Panc1 (cell line): ENCODE measurements at regions not wholly inside any gene's neighbourhood (a gene's known extent, or its start where the extent isn't known, plus 50 kb on each side); places are given as distances from the start of the nearest gene placed in this dataset.

Experiments used
- ATAC-seq: fragments of 200-7000 bp; cut with Tn5 transposase; 2 replicates; pipeline ENCODE4 v1.9.1; 2020; ENCODE audit warnings: mild to moderate bottlenecking, moderate library complexity
- BruUV-seq: library from RNA; stranded (reverse); fragments of 400-500 nt; replicated peaks from 2 replicates; lab custom pipeline; 2021; lab: Mats Ljungman, UMichigan
- CTCF ChIA-PET: fragments of 300-600 bp; sonication (Branson Sonifier 250); formaldehyde crosslinking; loops from one replicate; lab custom pipeline; 2022; ENCODE audit warnings: antibody characterized with exemption; lab: Charles Lee
- POLR2A ChIA-PET: fragments of 300-600 bp; sonication (Branson Sonifier 250); formaldehyde crosslinking; loops from one replicate; lab custom pipeline; 2022; ENCODE audit warnings: antibody characterized with exemption; lab: Charles Lee
- DNase-seq: peaks from one replicate; pipeline ENCODE4 v3.0.0-alpha.2; 2010; ENCODE audit warnings: low read depth, low spot score
- H3K27ac ChIP-seq: 2 replicates; pipeline ENCODE4 v1.5.1; 2011; ENCODE audit warnings: mild to moderate bottlenecking, low read length, inconsistent platforms
- H3K27me3 ChIP-seq: fragments of 200-500 bp; sonication (Bioruptor generic); 2 replicates; pipeline ENCODE4 v1.6.0; 2014; ENCODE audit warnings: low read length, inconsistent platforms; ENCODE audit not compliant: control insufficient read depth, insufficient read depth
- H3K36me3 ChIP-seq: fragments of 200-500 bp; sonication (Bioruptor generic); 2 replicates; pipeline ENCODE4 v1.5.1; 2014; ENCODE audit warnings: inconsistent platforms, mild to moderate bottlenecking, low read length, moderate library complexity; ENCODE audit not compliant: control insufficient read depth, insufficient read depth
- H3K4me1 ChIP-seq: 2 replicates; pipeline ENCODE4 v1.5.1; 2011; ENCODE audit warnings: inconsistent platforms, mild to moderate bottlenecking, low read length, moderate library complexity; ENCODE audit not compliant: control insufficient read depth, insufficient read depth
- H3K4me3 ChIP-seq, 2 experiments: 2 replicates each; pipeline ENCODE4 v1.5.1; 2011 to 2012; ENCODE audit warnings: low read depth in 2 of 2, low read length in 2 of 2, mild to moderate bottlenecking in 2 of 2, inconsistent platforms in 1 of 2, moderate library complexity in 1 of 2
- H3K9me3 ChIP-seq: fragments of 200-500 bp; sonication (Bioruptor generic); 2 replicates; pipeline ENCODE4 v1.5.1; 2014; ENCODE audit warnings: low read depth, mild to moderate bottlenecking, inconsistent platforms, low read length, moderate library complexity; ENCODE audit not compliant: control insufficient read depth, insufficient read depth
- POLR2AphosphoS5 ChIP-seq: IDR thresholded peaks from 2 replicates; pipeline ENCODE4 v1.6.1; 2012; ENCODE audit warnings: mild to moderate bottlenecking, low read depth, low read length, moderate library complexity
- REST ChIP-seq, 2 experiments: IDR thresholded peaks; 2 replicates each; pipeline ENCODE4 v1.6.1; 2011 to 2012; ENCODE audit warnings: low read depth in 2 of 2, control low read depth in 1 of 2, low read length in 1 of 2, mild to moderate bottlenecking in 1 of 2, moderate library complexity in 1 of 2; ENCODE audit not compliant: insufficient read depth in 1 of 2
- SIN3A ChIP-seq: IDR thresholded peaks from 2 replicates; pipeline ENCODE4 v1.6.1; 2012; ENCODE audit warnings: low read depth, mild to moderate bottlenecking, low read length, moderate library complexity, borderline replicate concordance; ENCODE audit not compliant: insufficient read depth
- TCF7L2 ChIP-seq: IDR thresholded peaks from 2 replicates; pipeline ENCODE4 v1.6.1; 2011; ENCODE audit warnings: mild to moderate bottlenecking, low read depth, low read length, inconsistent platforms
- in situ Hi-C: cut with HindIII; loops from 2 replicates; pipeline ENCODE4 v1.10.0; 2016; ENCODE audit warnings: low sequenced_read_pairs, low pct_unique_long_range_greater_than_20kb
- intact Hi-C: fragments of 100-400 bp; cut with micrococcal nuclease; formaldehyde crosslinking; loops from one replicate; pipeline ENCODE4 v1.10.0; 2022; ENCODE audit not compliant: unreplicated experiment
- TF ChIP-seq, protein P1 (sequence below): fragments of 450-650 bp; IDR thresholded peaks from 2 replicates; pipeline ENCODE4 v1.5.1; 2017; ENCODE audit warnings: mild to moderate bottlenecking

DNA sequence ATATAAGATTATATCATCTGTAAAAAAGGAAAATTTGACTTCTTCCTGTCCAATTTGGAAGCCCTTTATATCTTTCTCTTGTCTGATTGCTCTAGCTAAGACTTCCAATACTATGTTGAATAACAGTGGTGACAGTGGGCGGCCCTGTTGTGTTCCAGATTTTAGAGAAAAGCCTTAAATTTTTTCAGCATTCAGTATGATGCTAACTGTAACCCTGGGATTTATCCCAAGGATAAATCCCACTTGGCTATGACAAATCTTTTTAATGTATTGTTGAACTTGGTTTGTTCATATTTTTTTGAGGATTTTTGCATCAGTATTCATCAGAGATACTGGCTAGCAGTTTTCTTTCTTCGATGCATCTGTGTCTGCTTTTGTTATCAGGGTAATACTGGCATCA lies 217.2 kb upstream of the ARSJ start:
- Histone ChIP-seq H3K4me3 (no peak overlapping the region), H3K36me3 (no peaks in the 10 kb centered on the region), H3K27me3 (no peaks in the 10 kb centered on the region), H3K4me1 (no peaks in the 10 kb centered on the region), H3K27ac (no peak overlapping the region), H3K9me3 (no peaks in the 10 kb centered on the region)
- BruUV-seq = no TSS peak
- TF ChIP-seq, protein P1, sequence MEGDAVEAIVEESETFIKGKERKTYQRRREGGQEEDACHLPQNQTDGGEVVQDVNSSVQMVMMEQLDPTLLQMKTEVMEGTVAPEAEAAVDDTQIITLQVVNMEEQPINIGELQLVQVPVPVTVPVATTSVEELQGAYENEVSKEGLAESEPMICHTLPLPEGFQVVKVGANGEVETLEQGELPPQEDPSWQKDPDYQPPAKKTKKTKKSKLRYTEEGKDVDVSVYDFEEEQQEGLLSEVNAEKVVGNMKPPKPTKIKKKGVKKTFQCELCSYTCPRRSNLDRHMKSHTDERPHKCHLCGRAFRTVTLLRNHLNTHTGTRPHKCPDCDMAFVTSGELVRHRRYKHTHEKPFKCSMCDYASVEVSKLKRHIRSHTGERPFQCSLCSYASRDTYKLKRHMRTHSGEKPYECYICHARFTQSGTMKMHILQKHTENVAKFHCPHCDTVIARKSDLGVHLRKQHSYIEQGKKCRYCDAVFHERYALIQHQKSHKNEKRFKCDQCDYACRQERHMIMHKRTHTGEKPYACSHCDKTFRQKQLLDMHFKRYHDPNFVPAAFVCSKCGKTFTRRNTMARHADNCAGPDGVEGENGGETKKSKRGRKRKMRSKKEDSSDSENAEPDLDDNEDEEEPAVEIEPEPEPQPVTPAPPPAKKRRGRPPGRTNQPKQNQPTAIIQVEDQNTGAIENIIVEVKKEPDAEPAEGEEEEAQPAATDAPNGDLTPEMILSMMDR = no peak
- TF ChIP-seq TCF7L2 (no peak), POLR2AphosphoS5 (no peak), REST (IDR thresholded peaks at IDR 0.05; ENCODE audit: insufficient read depth in 1 of 2, low read depth in 2 of 2, low read length in 1 of 2) (no peak), SIN3A (no peak)
- intact Hi-C loops (no loop called here), in situ Hi-C loops (no loop called here)
- ChIA-PET POLR2A (no interaction called here), CTCF (no interaction called here)
- no peak for DNase-seq
- no peak for ATAC-seq

DNA sequence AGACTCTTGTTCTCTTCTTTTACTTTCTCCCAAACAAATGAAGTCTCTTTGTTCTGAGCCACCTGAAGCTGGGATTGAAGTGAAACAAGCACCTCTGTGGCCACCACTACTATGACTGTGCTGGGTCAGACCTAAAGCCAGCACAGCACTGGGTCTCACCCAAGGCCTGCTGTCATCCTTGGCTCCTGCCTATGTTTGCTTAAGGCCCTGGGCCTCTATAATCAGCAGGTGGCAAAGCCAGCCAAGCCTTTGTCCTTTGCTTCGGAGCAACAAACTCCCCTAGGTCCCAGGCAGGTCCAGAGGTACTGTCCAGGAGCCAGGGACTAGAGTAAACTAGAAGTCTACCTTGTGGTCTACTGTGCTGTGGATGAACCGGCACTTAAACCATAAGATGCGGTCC lies 220.6 kb upstream of the ARSJ start:
- Histone ChIP-seq H3K4me3 (no peak overlapping the region), H3K4me1 (no peaks in the 10 kb centered on the region), H3K27ac (no peak overlapping the region), H3K36me3 (no peaks in the 10 kb centered on the region), H3K27me3 (no peaks in the 10 kb centered on the region), H3K9me3 (no peaks in the 10 kb centered on the region)
- in situ Hi-C loops (no loop called here), intact Hi-C loops (no loop called here)
- DNase-seq (no peak), ATAC-seq (no peak)
- ChIA-PET POLR2A (no interaction called here), CTCF (no interaction called here)
- TF ChIP-seq POLR2AphosphoS5 = no peak
- TF ChIP-seq, protein P1 = no peak
- BruUV-seq = no TSS peak

DNA sequence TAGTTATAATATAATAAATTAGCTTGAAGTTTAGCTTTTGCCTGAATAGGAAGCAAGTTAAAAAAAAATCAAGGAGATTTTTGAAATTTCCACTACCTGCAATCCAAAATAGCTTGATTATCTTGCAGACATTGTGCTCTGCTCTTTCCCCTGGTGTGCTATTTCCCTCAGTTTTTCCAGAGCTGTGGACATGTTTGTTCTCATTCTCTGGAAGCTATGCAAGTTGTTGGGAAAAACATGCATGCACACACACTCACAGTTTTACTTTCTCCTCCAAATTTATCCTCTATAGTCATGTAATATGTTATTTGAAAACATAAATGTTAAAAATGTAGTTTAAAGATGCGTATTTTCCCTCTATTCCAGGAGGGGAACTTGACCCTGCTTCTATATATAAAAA lies 225.8 kb upstream of the ARSJ start:
- in situ Hi-C loops = no loop called here
- no TSS peak for BruUV-seq
- H3K9me3 ChIP-seq = no peaks in the 10 kb centered on the region
- H3K27me3 ChIP-seq = no peaks in the 10 kb centered on the region
- H3K27ac ChIP-seq = no peak overlapping the region
- CTCF ChIA-PET = no interaction called here
- no peaks in the 10 kb centered on the region for H3K4me1 ChIP-seq
- no peaks in the 10 kb centered on the region for H3K36me3 ChIP-seq
- intact Hi-C loops = no loop called here
- no peak for ATAC-seq
- no peak for DNase-seq
- TF ChIP-seq POLR2AphosphoS5 (no peak), TCF7L2 (no peak), REST (IDR thresholded peaks at IDR 0.05; ENCODE audit: insufficient read depth in 1 of 2, low read depth in 2 of 2, low read length in 1 of 2) (no peak), SIN3A (no peak)
- TF ChIP-seq, protein P1 = no peak
- POLR2A ChIA-PET = no interaction called here
- H3K4me3 ChIP-seq = no peak overlapping the region
